Thyroid gland (tissue), 4 donors: ENCODE measurements at regions not wholly inside any gene's neighbourhood (a gene's known extent, or its start where the extent isn't known, plus 50 kb on each side); places are given as distances from the start of the nearest gene placed in this dataset.

Experiments
- POLR2A ChIP-seq, 2 donors: fragments of 450-650 bp; IDR thresholded peaks; one replicate each; pipeline ENCODE4 v1.6.1; 2017; ENCODE audit warnings: antibody characterized with exemption in 2 of 2, mild to moderate bottlenecking in 2 of 2, moderate library complexity in 1 of 2
- TF ChIP-seq, protein P1 (sequence below), 6 experiments: fragments of 200-600 bp in 3 of 6; fragments of 450-650 bp in 3 of 6; sonication (generic) in 3 of 6; IDR thresholded peaks; one replicate each; pipeline ENCODE4 v1.5.1; 2016 to 2019; ENCODE audit warnings: antibody characterized with exemption in 6 of 6, mild to moderate bottlenecking in 2 of 6, inconsistent platforms in 1 of 6, moderate library complexity in 1 of 6

DNA sequence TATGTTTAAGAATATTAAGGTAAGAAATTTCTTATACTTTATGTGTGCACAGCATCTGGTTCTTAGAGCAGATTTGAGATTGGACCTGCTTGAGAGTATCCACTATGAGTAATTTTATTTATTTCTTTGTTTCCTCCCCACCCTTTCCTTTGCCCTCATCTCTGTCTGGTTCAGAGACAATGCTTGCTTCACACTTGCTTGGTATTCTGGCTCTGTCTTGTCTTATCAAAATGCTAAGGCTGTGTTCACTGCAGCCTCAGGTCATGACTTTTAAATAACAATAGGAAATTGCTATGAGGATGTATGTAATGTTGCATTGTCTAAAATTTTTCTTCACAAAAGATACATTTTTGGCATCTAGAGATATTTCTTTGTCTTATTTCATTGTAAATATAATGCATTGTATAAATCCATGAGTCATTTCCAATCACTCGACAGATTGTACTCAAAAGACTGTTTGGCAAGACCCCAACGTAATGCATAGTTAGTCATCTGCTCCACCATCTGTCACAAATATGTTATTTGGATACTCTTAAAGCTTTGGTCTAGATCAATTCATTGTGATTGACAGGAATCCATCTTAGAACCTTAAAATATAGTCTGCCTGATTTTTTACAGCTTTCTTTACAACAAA is 395.7 kb downstream of the AASDHPPT start:
- no peak for TF ChIP-seq POLR2A (IDR thresholded peaks at IDR 0.05)
- TF ChIP-seq, protein P1, sequence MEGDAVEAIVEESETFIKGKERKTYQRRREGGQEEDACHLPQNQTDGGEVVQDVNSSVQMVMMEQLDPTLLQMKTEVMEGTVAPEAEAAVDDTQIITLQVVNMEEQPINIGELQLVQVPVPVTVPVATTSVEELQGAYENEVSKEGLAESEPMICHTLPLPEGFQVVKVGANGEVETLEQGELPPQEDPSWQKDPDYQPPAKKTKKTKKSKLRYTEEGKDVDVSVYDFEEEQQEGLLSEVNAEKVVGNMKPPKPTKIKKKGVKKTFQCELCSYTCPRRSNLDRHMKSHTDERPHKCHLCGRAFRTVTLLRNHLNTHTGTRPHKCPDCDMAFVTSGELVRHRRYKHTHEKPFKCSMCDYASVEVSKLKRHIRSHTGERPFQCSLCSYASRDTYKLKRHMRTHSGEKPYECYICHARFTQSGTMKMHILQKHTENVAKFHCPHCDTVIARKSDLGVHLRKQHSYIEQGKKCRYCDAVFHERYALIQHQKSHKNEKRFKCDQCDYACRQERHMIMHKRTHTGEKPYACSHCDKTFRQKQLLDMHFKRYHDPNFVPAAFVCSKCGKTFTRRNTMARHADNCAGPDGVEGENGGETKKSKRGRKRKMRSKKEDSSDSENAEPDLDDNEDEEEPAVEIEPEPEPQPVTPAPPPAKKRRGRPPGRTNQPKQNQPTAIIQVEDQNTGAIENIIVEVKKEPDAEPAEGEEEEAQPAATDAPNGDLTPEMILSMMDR (IDR thresholded peaks at IDR 0.05): no peak
